ENCODE measurements at regions not wholly inside any gene's neighbourhood (a gene's known extent, or its start where the extent isn't known, plus 50 kb on each side); places are given as distances from the start of the nearest gene placed in this dataset.
"Not testable (repeated sequence)": the region's sequence is repeated elsewhere in the genome, so short reads cannot be mapped to it uniquely, and the experiment has no call there.

DNA sequence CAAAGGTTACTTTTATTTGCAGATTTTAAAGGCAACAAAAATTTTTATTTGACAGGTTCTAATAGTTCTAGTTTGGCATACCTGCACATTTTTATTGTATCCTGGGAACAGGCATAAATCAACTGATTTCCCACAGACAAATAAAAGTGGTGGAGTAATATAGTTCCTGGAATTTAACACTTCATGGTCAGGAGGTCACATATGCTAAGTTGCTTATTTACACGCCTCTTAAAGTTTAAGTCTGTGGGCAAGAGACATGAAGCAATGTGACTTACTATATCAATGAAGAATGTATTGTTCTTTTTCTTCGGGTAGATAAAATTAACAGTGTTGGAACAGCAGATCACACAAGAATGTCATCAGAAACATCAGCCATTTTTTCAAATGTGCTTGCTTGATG lies 135.2 kb downstream of the SPDYE17 start:
- H3K4me1 Mint-ChIP-seq; CTCF ChIA-PET; POLR2A ChIA-PET; DNase-seq; H3K36me3 ChIP-seq (ENCODE audit: control insufficient read depth in 2 of 3, insufficient read depth in 3 of 3, low read length in 3 of 3); H3K27me3 ChIP-seq (ENCODE audit: control insufficient read depth in 2 of 2, insufficient read depth in 2 of 2, low read length in 2 of 2); H3K4me3 ChIP-seq (ENCODE audit: low read length); H3K4me1 ChIP-seq (ENCODE audit: control insufficient read depth in 2 of 2, insufficient read depth in 2 of 2, low read length in 2 of 2); H3K9me3 Mint-ChIP-seq; H3K27ac ChIP-seq (ENCODE audit: low read depth, low read length); ATAC-seq; H3K9me3 ChIP-seq (ENCODE audit: control insufficient read depth in 2 of 3, low read length in 3 of 3); intact Hi-C loops (cut with micrococcal nuclease); H3K36me3 Mint-ChIP-seq; H3K27ac Mint-ChIP-seq; H3K4me3 Mint-ChIP-seq: not testable (repeated sequence)
- peaks cover 0 to 11% (median 2%) of the 10 kb centered on the region in 5 donors for H3K27me3 Mint-ChIP-seq

GRCh38 chr7:76895696-76896095 lies 136.5 kb downstream of the SPDYE17 start:
- POLR2A ChIA-PET; ATAC-seq; H3K27me3 ChIP-seq (ENCODE audit: control insufficient read depth in 2 of 2, insufficient read depth in 2 of 2, low read length in 2 of 2); DNase-seq; H3K4me3 Mint-ChIP-seq; H3K36me3 Mint-ChIP-seq; H3K4me1 ChIP-seq (ENCODE audit: control insufficient read depth in 2 of 2, insufficient read depth in 2 of 2, low read length in 2 of 2); H3K27ac Mint-ChIP-seq; H3K27ac ChIP-seq (ENCODE audit: low read depth, low read length); H3K4me3 ChIP-seq (ENCODE audit: low read length); H3K4me1 Mint-ChIP-seq; CTCF ChIA-PET; H3K36me3 ChIP-seq (ENCODE audit: control insufficient read depth in 2 of 3, insufficient read depth in 3 of 3, low read length in 3 of 3); H3K9me3 Mint-ChIP-seq; intact Hi-C loops (cut with micrococcal nuclease); H3K9me3 ChIP-seq (ENCODE audit: control insufficient read depth in 2 of 3, low read length in 3 of 3): not testable (repeated sequence)
- H3K27me3 Mint-ChIP-seq = peaks cover 0 to 17% (median 9%) of the 10 kb centered on the region in 5 donors

DNA sequence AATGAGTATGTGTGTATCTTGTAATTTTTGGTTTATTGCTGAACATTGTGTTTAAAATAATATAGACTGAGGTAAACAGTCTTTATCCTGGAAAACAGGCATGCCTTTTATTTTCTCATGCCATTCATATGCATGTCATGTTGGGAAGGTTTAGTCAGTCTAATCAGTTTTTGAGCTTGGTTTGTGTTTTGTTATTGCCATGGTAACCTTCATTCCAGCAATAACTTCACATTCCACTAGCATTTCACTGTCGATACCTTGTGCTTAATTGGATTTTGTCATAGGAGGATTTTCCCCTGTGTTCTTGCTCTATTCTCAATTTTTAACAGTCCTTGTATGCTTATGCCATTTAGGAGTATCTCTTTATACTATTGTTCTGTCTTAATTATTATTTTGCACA lies 140.4 kb downstream of the SPDYE17 start:
- ATAC-seq; H3K36me3 Mint-ChIP-seq; H3K9me3 ChIP-seq (ENCODE audit: control insufficient read depth in 2 of 3, low read length in 3 of 3); H3K4me3 ChIP-seq (ENCODE audit: low read length); H3K4me1 Mint-ChIP-seq; H3K36me3 ChIP-seq (ENCODE audit: control insufficient read depth in 2 of 3, insufficient read depth in 3 of 3, low read length in 3 of 3); CTCF ChIA-PET; intact Hi-C loops (cut with micrococcal nuclease); POLR2A ChIA-PET; DNase-seq; H3K27ac Mint-ChIP-seq; H3K9me3 Mint-ChIP-seq; H3K27me3 ChIP-seq (ENCODE audit: control insufficient read depth in 2 of 2, insufficient read depth in 2 of 2, low read length in 2 of 2); H3K4me3 Mint-ChIP-seq; H3K4me1 ChIP-seq (ENCODE audit: control insufficient read depth in 2 of 2, insufficient read depth in 2 of 2, low read length in 2 of 2); H3K27ac ChIP-seq (ENCODE audit: low read depth, low read length): not testable (repeated sequence)
- peaks cover 0 to 17% (median 9%) of the 10 kb centered on the region in 5 donors for H3K27me3 Mint-ChIP-seq

DNA sequence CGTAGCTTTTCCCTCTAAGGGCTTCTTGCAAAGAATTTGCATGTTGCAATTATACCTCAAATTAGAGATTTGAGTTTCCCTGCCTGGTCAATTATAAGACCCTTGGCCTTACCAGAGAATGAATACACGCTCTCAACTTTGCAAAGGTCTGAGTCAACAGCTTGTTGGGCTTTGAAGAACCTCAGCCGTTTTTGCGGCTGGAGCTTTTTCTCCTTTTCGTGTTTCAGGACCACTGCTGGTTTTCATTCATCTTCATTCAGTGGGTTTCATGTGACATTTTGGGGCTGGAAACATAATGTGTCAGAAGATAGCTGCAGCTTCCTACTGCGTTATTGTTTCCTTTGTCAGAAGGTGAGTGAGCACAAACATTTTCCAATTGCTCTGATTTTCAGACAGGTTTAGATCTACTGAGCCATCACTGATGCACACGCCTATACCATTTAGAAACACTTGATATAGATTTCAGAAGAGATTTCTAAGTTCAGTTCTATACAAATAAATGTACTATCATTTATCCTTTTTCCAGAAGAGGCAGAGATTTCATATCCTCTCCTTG lies 152.3 kb downstream of the SPDYE17 start:
- H3K9me3 Mint-ChIP-seq; H3K36me3 Mint-ChIP-seq; H3K4me3 ChIP-seq (ENCODE audit: low read length); H3K27me3 ChIP-seq (ENCODE audit: control insufficient read depth in 2 of 2, insufficient read depth in 2 of 2, low read length in 2 of 2); ATAC-seq; H3K27ac ChIP-seq (ENCODE audit: low read depth, low read length); H3K4me1 ChIP-seq (ENCODE audit: control insufficient read depth in 2 of 2, insufficient read depth in 2 of 2, low read length in 2 of 2); H3K27ac Mint-ChIP-seq; H3K4me3 Mint-ChIP-seq; POLR2A ChIA-PET; DNase-seq; CTCF ChIA-PET; H3K4me1 Mint-ChIP-seq; H3K9me3 ChIP-seq (ENCODE audit: control insufficient read depth in 2 of 3, low read length in 3 of 3); H3K36me3 ChIP-seq (ENCODE audit: control insufficient read depth in 2 of 3, insufficient read depth in 3 of 3, low read length in 3 of 3); intact Hi-C loops (cut with micrococcal nuclease): not testable (repeated sequence)
- H3K27me3 Mint-ChIP-seq = peaks cover 0 to 11% (median 4%) of the 10 kb centered on the region in 5 donors

DNA sequence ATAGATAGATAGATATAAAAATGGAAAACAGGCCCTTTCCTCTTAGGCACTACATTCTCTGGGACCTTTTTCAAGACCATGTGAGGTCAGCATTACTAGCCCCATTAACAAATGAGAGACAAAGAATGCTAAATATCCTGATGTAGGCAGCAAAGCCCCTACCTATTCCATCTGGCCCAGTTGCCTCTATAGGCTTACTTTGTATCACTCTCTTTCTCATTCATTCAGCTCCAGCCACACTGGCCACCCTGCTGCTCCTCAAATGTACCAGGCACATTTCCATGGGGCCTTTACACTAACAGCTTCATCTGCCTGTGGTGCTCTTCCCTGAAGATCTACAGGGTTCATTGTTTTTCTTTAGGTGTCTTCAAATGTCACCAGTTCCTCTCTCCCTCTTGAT lies 156.4 kb downstream of the SPDYE17 start:
- H3K4me1 Mint-ChIP-seq; H3K4me3 Mint-ChIP-seq; H3K27me3 ChIP-seq (ENCODE audit: control insufficient read depth in 2 of 2, insufficient read depth in 2 of 2, low read length in 2 of 2); H3K4me1 ChIP-seq (ENCODE audit: control insufficient read depth in 2 of 2, insufficient read depth in 2 of 2, low read length in 2 of 2); DNase-seq; H3K27ac ChIP-seq (ENCODE audit: low read depth, low read length); H3K27ac Mint-ChIP-seq; H3K9me3 Mint-ChIP-seq; H3K4me3 ChIP-seq (ENCODE audit: low read length); ATAC-seq; H3K9me3 ChIP-seq (ENCODE audit: control insufficient read depth in 2 of 3, low read length in 3 of 3); intact Hi-C loops (cut with micrococcal nuclease); H3K36me3 ChIP-seq (ENCODE audit: control insufficient read depth in 2 of 3, insufficient read depth in 3 of 3, low read length in 3 of 3); POLR2A ChIA-PET; H3K36me3 Mint-ChIP-seq; CTCF ChIA-PET; H3K27me3 Mint-ChIP-seq: not testable (repeated sequence)

- H3K27me3 ChIP-seq (ENCODE audit: control insufficient read depth in 2 of 2, insufficient read depth in 2 of 2, low read length in 2 of 2); H3K36me3 Mint-ChIP-seq; H3K4me1 Mint-ChIP-seq; H3K9me3 Mint-ChIP-seq; H3K27ac ChIP-seq (ENCODE audit: low read depth, low read length); CTCF ChIA-PET; H3K4me3 ChIP-seq (ENCODE audit: low read length); ATAC-seq; H3K27ac Mint-ChIP-seq; DNase-seq; POLR2A ChIA-PET; H3K9me3 ChIP-seq (ENCODE audit: control insufficient read depth in 2 of 3, low read length in 3 of 3); H3K36me3 ChIP-seq (ENCODE audit: control insufficient read depth in 2 of 3, insufficient read depth in 3 of 3, low read length in 3 of 3); intact Hi-C loops (cut with micrococcal nuclease); H3K4me1 ChIP-seq (ENCODE audit: control insufficient read depth in 2 of 2, insufficient read depth in 2 of 2, low read length in 2 of 2); H3K27me3 Mint-ChIP-seq; H3K4me3 Mint-ChIP-seq: not testable (repeated sequence)
Observed at GRCh38 chr7:76870504-76870808, 161.7 kb downstream of the SPDYE17 start.

- intact Hi-C loops (cut with micrococcal nuclease); H3K4me1 Mint-ChIP-seq; H3K4me3 Mint-ChIP-seq; POLR2A ChIA-PET; H3K9me3 Mint-ChIP-seq; H3K36me3 ChIP-seq (ENCODE audit: control insufficient read depth in 2 of 3, insufficient read depth in 3 of 3, low read length in 3 of 3); H3K4me3 ChIP-seq (ENCODE audit: low read length); ATAC-seq; H3K4me1 ChIP-seq (ENCODE audit: control insufficient read depth in 2 of 2, insufficient read depth in 2 of 2, low read length in 2 of 2); H3K27ac Mint-ChIP-seq; H3K9me3 ChIP-seq (ENCODE audit: control insufficient read depth in 2 of 3, low read length in 3 of 3); DNase-seq; H3K27me3 ChIP-seq (ENCODE audit: control insufficient read depth in 2 of 2, insufficient read depth in 2 of 2, low read length in 2 of 2); CTCF ChIA-PET; H3K36me3 Mint-ChIP-seq; H3K27ac ChIP-seq (ENCODE audit: low read depth, low read length): not testable (repeated sequence)
- peaks cover 3 to 20% (median 8%) of the 10 kb centered on the region in 5 donors for H3K27me3 Mint-ChIP-seq
Observed at GRCh38 chr7:76867364-76867889, 164.7 kb downstream of the SPDYE17 start.

Data from naive thymus-derived CD4-positive, alpha-beta T cell (primary cell).